A172 (cell line): ENCODE measurements at regions not wholly inside any gene's neighbourhood (a gene's known extent, or its start where the extent isn't known, plus 50 kb on each side); places are given as distances from the start of the nearest gene placed in this dataset.
"Not testable (repeated sequence)": the region's sequence is repeated elsewhere in the genome, so short reads cannot be mapped to it uniquely, and the experiment has no call there.

Experiments
- DNase-seq: peaks from one replicate; pipeline ENCODE4 v3.0.0-alpha.2; 2015; ENCODE audit warnings: low spot score

GRCh38 chr13:90798381-90798780, 549.1 kb upstream of the MIR17HG start:
- no peak for DNase-seq

DNA sequence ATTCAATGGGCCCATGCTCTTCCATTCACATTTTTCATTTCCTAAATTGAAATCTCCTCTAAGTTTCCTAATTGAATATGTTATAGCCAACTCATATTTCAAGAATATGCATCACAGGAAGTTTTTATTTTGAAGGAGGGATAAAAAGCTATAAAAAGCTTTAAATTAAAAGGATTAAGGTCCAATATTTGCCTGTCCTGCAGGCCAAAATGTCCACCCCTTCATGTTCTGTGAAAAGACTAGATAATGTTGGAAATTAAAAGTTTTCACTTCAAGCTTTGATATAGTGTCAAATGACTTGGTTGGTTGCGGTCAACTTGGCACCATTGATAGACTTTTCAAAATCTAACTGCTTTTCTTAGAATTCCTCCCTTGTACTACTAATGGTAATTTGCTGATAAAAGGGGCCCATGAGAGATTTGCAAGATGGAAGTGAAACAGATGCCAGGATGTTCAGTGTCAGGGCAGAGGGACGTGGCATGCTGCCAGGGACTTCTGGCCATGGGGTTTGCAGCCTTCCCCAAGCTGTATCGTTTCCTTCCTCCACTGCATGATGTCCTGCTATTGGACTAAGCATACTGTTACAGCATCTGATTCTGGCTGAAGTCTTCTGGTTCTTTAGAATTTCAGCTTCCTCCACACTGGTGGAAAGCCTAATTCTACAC, 547.3 kb upstream of the MIR17HG start:
- no peak for DNase-seq

GRCh38 chr13:90801621-90802020, 545.9 kb upstream of the MIR17HG start:
- DNase-seq = no peak

- no peak for DNase-seq
Observed at GRCh38 chr13:90803210-90803609, 544.3 kb upstream of the MIR17HG start.

- no peak for DNase-seq
Observed at GRCh38 chr13:90806016-90806615, 541.4 kb upstream of the MIR17HG start.

- no peak for DNase-seq
Observed at GRCh38 chr13:90806892-90807291, 540.6 kb upstream of the MIR17HG start.

DNA sequence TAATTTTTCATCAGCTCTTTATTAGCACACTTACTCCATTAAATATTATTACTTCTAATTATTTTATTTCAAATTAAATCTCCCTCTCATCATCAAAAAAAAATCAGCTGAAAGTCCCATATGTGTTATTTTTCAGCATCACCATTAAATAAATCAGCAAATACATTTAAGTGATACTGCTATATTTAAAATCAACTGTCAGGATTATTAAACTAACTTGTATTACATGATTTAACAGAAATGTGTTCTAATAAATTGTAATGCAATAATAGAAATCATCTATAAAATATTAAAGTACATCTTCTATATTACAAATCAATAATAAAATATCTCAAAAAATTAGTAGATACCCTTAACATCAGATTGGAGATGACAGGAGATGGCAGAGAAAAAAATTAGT, 538.6 kb upstream of the MIR17HG start:
- DNase-seq = no peak

GRCh38 chr13:90824032-90824431, 523.5 kb upstream of the MIR17HG start:
- no peak for DNase-seq

GRCh38 chr13:90826688-90827087, 520.8 kb upstream of the MIR17HG start:
- DNase-seq = no peak

GRCh38 chr13:90830782-90831181, 516.7 kb upstream of the MIR17HG start:
- no peak for DNase-seq

DNA sequence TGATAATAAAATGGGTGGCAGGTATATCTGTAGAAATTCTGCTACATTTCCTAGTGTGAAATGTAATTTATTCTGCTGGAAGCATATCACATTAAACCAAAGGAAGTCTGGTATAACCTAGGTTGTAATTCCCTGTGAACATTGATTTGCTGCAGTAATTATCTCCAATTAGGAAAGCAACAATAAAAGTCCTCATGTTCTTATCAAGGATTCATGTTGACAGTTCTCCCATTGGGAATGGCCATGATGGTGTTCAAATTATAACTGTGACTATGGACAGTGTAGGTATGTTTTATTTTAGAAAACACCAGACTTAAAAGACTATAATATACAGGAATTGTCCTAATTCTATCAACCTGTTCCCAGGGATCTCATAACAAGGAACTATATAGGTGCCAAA, 513.5 kb upstream of the MIR17HG start:
- DNase-seq = no peak

DNA sequence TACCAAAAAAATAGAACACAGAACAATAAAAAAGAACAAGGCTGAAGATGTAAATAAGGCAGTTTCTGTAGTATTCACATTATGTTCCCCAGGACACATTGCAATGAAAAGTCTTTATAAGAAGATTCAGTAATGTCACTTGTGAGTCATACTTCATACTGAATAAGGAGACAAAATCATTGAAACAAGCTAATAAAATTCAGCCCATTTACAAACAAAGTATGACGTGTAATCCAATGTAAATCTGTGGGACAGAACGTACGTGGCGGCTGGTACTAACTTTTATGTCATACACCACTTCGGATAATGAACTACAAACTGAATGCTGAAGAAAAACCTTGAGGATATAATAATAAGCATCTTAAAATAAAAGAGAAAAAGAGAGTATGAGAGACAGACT, 512.8 kb upstream of the MIR17HG start:
- no peak for DNase-seq

GRCh38 chr13:90835826-90836225, 511.7 kb upstream of the MIR17HG start:
- DNase-seq = no peak

GRCh38 chr13:90838317-90838960, 509.0 kb upstream of the MIR17HG start:
- DNase-seq = no peak

DNA sequence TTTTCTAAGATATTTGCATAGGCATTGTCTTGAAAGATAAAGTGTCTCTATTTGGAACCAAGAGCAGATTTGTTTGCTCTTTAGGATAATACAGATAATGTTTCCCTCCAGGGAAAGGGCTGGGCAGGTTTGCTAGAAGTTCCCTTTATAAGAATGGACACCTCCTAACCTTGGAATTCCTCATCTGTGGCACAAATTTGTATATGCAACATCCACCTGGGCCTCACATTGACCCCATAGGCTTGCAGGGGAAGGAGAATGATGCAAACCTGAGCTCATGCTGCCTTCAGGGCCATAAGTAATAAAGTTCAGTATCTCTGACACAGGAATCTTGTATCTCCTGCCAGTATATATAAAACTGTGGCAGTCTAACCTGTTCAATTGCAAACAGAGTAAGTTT, 508.4 kb upstream of the MIR17HG start:
- no peak for DNase-seq

- DNase-seq = no peak
Observed at GRCh38 chr13:90846936-90847335, 500.6 kb upstream of the MIR17HG start.

GRCh38 chr13:90853666-90854065, 493.8 kb upstream of the MIR17HG start:
- DNase-seq = not testable (repeated sequence)

DNA sequence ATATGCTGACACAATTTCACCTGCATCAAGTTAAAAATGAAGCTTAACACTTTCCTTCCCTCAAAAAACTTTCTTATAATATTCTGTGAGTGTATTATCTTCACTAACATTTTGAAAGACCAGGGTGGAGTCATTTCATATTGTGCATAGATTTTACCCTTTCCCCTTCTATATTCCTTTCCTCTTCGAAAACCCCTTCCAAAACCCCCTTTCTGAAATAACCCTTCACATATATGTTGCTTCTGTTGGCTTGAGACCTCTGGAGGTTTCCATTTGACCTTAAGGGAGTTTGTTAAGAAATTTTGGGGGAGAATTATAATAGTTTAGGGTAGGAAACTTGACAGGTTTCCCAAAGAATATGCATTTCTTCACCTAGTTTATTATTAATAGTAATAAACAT, 489.6 kb upstream of the MIR17HG start:
- no peak for DNase-seq

- DNase-seq = no peak
Observed at GRCh38 chr13:90866006-90866405, 481.5 kb upstream of the MIR17HG start.

GRCh38 chr13:90867336-90867683, 480.2 kb upstream of the MIR17HG start:
- peak; percentile 84 for DNase-seq

- peak; percentile 2 for DNase-seq
Observed at GRCh38 chr13:90868321-90868920, 479.1 kb upstream of the MIR17HG start.

DNA sequence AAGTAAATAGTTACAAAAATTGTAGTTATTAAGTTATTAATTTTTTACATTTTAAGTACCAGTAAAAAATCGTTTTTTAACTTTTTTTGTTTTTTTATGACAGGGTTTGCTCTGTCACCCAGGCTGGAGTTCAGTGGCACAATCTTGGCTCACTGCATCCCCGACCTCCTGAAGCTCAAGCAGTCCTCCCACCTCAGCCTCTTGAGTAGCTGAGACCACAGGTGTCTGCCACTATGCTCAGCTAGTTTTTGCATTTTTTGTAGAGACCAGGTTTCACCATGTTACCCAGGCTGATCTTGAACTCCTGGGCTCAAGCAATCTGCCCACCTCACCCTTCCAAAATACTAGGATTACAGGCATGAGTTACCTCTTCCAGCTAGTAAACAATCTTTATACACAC, 477.9 kb upstream of the MIR17HG start:
- DNase-seq = no peak

DNA sequence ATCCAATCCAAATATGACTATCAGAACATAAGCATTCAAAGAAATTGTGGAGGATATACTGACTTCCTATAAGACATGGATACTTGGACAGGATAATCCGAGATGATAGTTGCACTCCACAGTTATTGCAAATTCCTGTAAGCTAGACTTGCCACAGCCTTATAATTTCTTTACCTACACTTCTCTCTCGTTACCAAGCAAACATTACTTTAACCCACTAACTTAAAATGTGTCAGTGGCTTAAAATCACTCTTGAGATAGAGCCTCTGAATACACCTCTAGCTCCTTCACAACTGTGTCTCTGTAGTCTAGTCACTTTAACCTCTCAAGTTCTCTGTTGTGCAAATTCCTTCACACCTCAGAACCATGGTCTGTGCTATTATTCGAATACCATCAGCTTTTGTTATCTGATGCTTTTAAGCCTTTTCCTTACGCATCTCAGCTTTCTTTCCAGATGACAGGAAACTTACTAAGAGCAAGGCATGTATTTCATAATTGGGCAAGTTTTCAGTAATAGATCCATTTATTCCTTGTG, 474.9 kb upstream of the MIR17HG start:
- no peak for DNase-seq
